HG03280 (cell line): ENCODE measurements at regions not wholly inside any gene's neighbourhood (a gene's known extent, or its start where the extent isn't known, plus 50 kb on each side); places are given as distances from the start of the nearest gene placed in this dataset.

Source experiments
- ATAC-seq: cut with Tn5 transposase; IDR thresholded peaks from one replicate; pipeline ENCODE4 v1.9.1; 2021; ENCODE audit warnings: mild to moderate bottlenecking, moderate library complexity; ENCODE audit not compliant: unreplicated experiment

GRCh38 chr9:118990949-118991348, 378.3 kb downstream of the BRINP1 start:
- ATAC-seq: no peak

DNA sequence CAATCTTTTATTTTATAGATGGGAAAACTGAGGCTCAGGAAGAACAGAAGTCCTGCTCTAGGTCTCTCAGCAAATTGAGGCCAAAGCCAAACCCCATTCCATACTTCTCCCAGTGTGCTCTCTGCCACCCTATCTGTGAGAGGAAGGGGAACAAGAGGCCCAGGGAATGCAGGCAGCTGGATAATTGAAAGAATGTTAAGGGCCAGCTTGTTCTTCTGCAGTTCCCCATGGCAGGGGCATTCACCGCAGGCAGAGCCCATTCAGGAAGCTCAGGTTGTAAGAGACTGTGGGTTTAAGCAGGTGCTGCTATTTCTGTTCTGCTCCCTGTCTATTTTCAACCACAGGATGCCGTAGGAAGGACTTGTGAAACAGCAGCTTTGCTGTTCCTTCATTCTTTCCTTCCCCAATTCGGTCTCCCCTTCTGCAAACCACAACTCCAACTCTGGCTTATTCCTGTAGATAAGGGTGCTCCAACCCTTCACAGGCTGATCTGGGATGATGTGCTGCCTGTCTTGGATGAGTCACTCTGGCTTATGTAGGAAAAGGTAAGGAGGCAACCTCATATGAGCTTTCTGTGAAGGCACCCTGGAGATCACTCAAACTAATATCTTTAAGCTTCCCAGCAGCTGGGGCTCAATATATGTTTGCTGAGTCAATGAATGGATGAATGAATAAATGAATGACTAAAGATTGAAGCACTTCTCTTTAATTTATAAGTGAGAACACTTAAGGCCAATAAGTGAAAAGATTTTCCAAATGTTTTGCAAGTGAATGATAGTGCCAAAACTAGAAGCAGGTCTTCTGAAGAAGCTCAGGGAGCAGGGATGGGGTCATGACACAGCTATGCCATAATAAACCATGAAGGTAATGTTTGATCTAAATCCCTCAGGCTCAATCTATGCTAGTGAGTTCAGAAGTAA, 377.6 kb downstream of the BRINP1 start:
- no peak for ATAC-seq

DNA sequence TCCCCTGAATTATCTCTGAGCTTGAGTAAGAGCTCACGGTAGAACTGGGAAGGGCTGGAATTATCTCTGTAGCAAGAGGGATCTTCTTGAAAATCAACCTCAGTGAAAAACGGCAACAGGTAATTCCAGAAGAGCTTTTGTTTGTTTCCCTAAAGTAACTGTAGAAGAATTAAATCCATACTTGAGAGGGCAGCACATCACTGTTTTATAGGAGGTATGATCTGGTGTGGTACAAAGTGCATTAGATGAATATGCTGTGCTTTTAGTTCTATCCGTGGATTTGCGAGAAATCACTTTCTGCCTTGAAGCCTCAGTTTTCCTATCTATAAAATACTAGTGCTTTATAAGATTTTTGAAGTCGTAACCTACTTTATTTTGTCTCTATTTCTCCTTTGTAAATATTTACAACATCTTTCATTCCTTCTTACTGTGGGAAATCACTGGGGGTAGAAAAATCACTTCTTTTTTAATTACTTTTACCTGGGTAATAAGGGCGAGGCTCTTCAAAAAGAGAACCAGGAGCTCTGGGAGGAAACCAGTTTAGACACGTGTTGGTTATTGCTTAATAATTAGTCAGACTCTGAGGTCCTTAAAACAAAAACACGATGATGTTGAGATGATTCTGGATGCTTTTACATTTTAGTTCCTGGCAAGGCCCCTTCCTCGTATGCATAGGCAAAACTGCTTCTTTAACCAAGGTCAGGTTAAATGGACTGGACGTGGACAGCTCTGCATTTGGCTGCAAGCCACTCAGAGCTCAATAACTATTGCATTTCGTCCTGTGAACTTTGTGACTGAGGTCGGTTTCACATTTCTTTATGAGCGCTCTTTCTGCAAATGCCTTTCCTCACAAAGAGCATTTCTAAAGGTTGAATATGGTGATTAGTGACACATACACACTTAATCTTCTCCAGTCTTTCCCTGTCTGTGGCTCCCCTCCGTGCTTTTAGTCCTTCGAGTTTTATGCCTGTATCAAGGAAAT, 376.1 kb downstream of the BRINP1 start:
- ATAC-seq: no peak

DNA sequence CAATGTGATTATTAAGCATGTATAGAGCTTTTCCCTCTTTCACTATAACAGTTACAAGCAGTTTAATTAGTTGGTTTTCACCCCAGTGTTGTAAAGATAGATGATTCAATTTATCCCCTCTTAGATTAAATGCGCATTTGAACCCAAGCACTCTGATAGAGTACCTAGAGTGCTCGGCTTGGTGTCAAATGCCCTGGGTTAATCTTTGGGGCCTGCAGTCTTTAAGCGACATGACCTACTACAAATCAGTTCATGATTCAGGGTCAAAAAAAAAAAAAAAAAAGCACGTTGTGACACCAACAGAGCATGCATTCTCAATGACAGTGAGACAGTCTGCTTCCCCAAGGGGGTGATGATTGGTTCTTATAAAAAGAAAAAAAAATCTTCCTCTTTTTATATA, 375.3 kb downstream of the BRINP1 start:
- ATAC-seq: no peak

GRCh38 chr9:119002491-119002890, 366.7 kb downstream of the BRINP1 start:
- ATAC-seq: no peak

GRCh38 chr9:119003201-119003611, 366.0 kb downstream of the BRINP1 start:
- no peak for ATAC-seq

DNA sequence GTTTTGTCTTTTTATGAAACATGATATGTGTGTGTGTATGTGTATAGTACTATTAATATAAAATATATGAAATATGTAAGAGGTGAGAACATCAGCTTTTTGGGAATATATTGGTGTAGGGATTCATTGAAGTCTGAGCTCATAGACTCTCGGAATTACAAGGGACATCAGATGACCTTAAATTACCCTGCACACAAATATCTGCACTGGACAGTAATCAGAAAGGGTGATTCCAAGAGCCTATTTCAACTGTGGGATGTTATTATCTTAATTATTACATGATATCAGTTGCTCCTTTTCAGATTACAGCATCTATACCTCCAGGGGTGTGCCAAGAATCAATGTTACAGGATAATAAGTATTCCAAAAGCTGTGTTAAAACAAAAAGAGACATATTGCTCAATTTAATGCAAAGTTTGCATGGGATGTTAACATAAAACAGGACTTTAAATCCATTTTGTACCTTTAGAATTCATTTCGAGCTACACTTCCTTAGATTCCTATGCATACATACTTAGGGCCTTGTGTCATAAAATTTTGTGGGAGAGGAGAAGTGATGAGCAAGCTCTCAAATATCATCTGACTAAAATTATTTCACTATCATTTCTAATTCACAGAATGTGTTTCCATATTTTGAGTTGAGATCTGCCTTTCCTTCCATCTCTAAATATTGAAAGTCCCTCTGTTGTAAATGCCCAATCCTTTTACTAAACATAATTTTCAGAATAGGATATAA, 365.2 kb downstream of the BRINP1 start:
- no peak for ATAC-seq

- ATAC-seq: no peak
Observed at GRCh38 chr9:119004618-119004990, 364.6 kb downstream of the BRINP1 start.

DNA sequence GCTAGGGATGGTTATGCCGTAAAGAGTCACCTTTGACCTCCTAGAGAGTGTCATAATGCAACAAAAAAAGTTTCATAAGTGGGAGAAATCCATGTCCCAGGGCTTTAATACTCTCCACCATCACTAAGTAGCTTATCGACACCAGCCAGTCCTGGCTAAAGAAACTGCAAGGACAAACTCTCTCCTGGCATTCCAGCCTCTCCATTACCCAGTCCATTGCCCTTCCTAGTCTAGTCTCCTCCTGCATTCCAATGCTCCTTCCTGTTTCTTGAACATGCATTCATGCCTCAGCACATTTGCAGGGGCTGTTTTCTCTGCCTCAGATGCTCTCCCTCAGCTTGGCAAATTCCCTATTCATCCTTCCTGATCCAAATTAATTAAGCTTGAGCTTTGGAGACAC, 364.1 kb downstream of the BRINP1 start:
- ATAC-seq: no peak

GRCh38 chr9:119009249-119009648, 360.0 kb downstream of the BRINP1 start:
- no peak for ATAC-seq

DNA sequence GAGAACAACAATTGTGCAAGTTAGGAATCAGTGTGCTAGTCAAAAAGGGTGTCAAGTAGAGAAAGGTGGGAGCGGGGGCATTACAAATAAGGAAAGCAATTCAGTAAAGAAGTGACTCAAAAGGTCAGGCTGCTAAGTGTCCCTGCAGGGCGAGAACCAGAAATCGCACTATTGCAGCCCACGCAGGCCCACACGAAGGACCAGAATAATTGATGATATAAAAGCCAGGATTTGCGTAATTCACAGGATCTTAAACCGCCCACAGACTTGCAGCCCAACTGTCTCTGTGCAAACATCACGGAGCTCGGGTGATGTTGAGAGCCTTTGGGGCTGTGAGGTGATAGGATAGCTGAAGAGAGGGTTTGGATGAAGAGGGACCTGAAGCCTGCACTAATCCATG, 349.0 kb downstream of the BRINP1 start:
- no peak for ATAC-seq

DNA sequence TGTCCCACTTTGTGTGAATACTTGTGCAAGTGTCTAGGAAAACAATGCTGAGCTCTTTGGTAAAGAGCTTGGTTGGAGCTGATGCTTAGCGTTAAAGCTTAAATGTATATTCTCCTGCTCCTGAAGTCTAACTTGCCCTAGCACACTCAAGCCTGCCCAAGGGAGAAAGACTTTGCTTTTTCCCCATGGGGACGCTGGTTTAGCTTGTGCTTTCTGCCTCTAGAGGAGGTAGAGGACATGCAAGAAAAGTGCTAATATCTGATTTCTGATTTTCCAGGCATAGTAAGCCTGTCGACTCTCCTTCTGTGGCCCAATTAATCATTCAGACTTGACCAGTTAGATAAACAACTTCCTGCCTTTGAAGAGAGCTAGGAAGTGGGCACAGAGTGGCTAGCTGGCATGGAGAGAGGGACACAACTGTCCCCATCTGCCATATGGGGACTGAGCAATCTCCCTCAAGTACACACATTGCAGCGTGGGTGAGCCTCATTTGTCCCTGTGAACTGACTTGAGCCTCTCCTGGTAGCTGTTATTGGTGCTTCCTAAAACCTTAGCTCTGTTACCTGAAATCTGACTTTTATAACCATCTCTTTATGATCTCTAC, 348.4 kb downstream of the BRINP1 start:
- ATAC-seq: no peak

- no peak for ATAC-seq
Observed at GRCh38 chr9:119026120-119026519, 343.1 kb downstream of the BRINP1 start.

DNA sequence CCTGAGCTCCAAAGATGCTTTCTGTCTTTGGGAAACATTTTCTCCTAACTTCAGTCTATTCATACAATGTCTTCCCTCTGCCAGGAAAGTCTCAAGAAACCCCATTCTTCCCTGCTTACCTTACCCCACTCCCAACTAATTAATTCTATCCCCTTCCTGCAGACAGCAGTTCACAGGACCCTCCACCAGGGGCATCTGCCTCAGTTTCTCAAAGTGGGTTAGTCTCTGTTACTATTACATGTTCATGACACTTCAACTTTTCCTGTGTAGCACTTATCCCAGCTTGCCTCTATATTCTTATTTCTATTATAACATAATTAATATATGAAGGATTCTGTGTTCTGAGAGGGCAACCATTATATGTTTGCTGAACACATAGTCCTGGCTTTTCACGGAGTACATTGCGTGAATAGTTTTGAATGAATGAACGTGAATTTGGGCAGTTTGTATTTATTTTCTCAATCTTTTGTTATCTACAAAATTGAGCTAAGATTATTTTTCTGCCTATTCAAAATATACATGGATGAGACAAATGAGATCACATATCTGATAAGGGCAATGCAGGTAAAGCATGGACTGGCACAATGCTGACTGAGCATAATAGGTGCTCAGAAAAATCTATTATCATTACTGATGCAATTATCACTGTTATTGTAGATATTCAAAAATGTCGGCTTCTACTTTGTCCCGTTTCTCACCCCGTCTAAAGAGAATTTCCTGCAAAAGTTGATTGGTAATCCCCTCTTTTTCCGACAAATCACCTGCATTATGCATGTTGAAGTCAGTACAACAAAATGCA, 341.1 kb downstream of the BRINP1 start:
- ATAC-seq: no peak

DNA sequence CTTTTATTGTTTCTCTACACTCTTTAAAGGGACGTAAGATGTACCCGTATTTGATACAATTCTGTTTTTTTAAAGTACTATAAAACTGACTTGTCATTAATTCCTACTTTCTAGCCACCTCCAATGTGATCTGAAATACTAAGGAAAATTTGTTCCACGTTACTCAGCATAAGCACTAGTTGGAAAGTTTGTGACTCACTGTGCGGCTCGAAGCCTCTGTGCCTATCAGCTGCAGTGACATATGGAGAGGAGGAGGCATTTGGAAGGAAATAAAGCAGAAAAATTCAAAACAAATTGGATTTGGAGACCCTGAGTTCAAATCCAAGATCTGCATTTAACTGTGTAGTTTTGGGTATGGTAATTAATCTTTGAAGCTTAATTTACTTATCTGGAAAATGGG, 339.3 kb downstream of the BRINP1 start:
- no peak for ATAC-seq

DNA sequence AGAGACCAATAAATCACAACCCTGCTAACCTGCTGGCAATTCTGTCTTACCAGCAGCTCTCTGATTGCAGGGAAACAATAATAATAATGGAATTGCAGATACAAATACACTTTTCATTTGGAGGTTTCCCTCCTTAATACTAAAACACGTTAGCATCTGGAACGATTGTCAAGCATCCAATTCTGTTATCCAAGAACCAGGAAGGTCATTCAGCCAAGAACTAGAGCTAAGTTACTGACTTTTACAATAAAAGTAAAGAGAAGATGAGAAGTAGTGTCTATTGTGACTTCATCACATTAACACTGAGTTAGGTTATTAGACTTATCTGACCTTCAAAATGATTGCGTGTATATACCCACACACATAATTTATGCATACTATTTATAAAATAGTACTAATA, 335.6 kb downstream of the BRINP1 start:
- no peak for ATAC-seq

DNA sequence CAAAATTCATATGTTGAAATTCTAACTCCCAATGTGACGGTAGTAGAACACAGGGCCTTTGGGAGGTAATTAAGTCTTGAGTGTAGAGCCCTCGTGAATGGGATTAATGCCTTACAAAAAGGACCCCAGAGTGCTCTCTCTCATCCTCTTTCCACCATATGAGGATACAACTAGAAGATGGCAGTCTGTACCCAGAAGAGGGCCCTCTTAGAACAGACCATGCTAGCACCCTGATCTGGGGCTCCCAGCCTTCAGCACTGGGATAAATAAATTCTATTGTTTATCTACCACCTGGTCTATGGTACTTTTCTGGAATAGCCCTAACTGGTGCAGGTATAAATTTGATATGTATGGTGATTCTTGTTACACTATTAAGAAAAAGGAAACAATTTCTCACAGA, 332.3 kb downstream of the BRINP1 start:
- ATAC-seq: no peak

GRCh38 chr9:119043996-119044395, 325.2 kb downstream of the BRINP1 start:
- ATAC-seq: no peak

GRCh38 chr9:119044806-119045205, 324.4 kb downstream of the BRINP1 start:
- no peak for ATAC-seq
